Uterus (tissue), 3 donors: ENCODE measurements at regions not wholly inside any gene's neighbourhood (a gene's known extent, or its start where the extent isn't known, plus 50 kb on each side); places are given as distances from the start of the nearest gene placed in this dataset.
A peak's percentile ranks its signal among the peaks of the same experiment; 100 is the strongest.

Source experiments
- DNase-seq, 2 donors: peaks; one replicate each; pipeline ENCODE4 v3.0.0-alpha.2; 2019 to 2020
- H3K27ac ChIP-seq, 2 donors: fragments of 200-600 bp; sonication (generic); 1 replicate in 1 of 2; 2 replicates in 1 of 2; pipeline ENCODE4 v1.5.1; 2016 to 2018
- H3K27me3 ChIP-seq, 2 donors: fragments of 200-600 bp; sonication (generic); one replicate each; pipeline ENCODE4 v1.5.1; 2018 to 2019; ENCODE audit warnings: control low read depth in 1 of 2
- H3K36me3 ChIP-seq, 2 donors: fragments of 200-600 bp; sonication (generic); one replicate each; pipeline ENCODE4 v1.5.1; 2019; ENCODE audit warnings: control low read depth in 1 of 2
- H3K4me1 ChIP-seq, 2 donors: fragments of 200-600 bp; sonication (generic); one replicate each; pipeline ENCODE4 v1.5.1; 2018 to 2019; ENCODE audit warnings: control low read depth in 1 of 2
- H3K4me3 ChIP-seq, 2 donors: fragments of 200-600 bp; sonication (generic); 1 replicate in 1 of 2; 2 replicates in 1 of 2; pipeline ENCODE4 v1.5.1; 2018 to 2019; ENCODE audit warnings: mild to moderate bottlenecking in 1 of 2
- H3K9me3 ChIP-seq, 2 donors: fragments of 200-600 bp; sonication (generic); one replicate each; pipeline ENCODE4 v1.5.1; 2019; ENCODE audit warnings: control low read depth in 1 of 2
- CTCF ChIP-seq, 4 experiments: fragments of 200-600 bp in 2 of 4; fragments of 450-650 bp in 2 of 4; sonication (generic) in 2 of 4; IDR thresholded peaks; one replicate each; pipeline ENCODE4 v1.5.1; 2016 to 2019; ENCODE audit warnings: antibody characterized with exemption in 4 of 4, mild to moderate bottlenecking in 2 of 4, moderate library complexity in 1 of 4
- POLR2A ChIP-seq, 2 donors: fragments of 450-650 bp; IDR thresholded peaks; one replicate each; pipeline ENCODE4 v1.6.1; 2016; ENCODE audit warnings: antibody characterized with exemption in 2 of 2, mild to moderate bottlenecking in 1 of 2, moderate library complexity in 1 of 2
- intact Hi-C: fragments of 100-400 bp; cut with DNase I; formaldehyde crosslinking; loops from one replicate; pipeline ENCODE4 v1.15.1; 2023; ENCODE audit warnings: low total_unique reads
- donor health status: DM: yes; HTN: yes; CAD: no.

- DNase-seq, result no peak
- intact Hi-C loops, result no loop called here
- H3K36me3 ChIP-seq, result no peaks in the 10 kb centered on the region
- no peak overlapping the region for H3K4me3 ChIP-seq
- H3K4me1 ChIP-seq, result peaks cover 0 to 13% of the 10 kb centered on the region in 2 donors
- no peaks in the 10 kb centered on the region for H3K9me3 ChIP-seq
- H3K27me3 ChIP-seq, result no peaks in the 10 kb centered on the region
- H3K27ac ChIP-seq, result peak overlapping the region in 1 of 2 donors; percentile 22
- TF ChIP-seq CTCF (IDR thresholded peaks at IDR 0.05), result no peak
- TF ChIP-seq POLR2A (IDR thresholded peaks at IDR 0.05), result no peak
Measured at GRCh38 chr9:110142868-110143481, 65.0 kb downstream of the C9orf152 start.

GRCh38 chr9:110143485-110143884 lies 64.5 kb downstream of the C9orf152 start:
- Histone ChIP-seq H3K9me3 (no peaks in the 10 kb centered on the region), H3K36me3 (no peaks in the 10 kb centered on the region), H3K27me3 (no peaks in the 10 kb centered on the region), H3K4me3 (no peak overlapping the region), H3K27ac (peak overlapping the region in 1 of 2 donors; percentile 22), H3K4me1 (peaks cover 0 to 13% of the 10 kb centered on the region in 2 donors)
- no peak for DNase-seq
- no peak for TF ChIP-seq POLR2A (IDR thresholded peaks at IDR 0.05)
- no peak for TF ChIP-seq CTCF (IDR thresholded peaks at IDR 0.05)
- intact Hi-C loops, result no loop called here

GRCh38 chr9:110143950-110144545 lies 63.9 kb downstream of the C9orf152 start:
- intact Hi-C loops, result no loop called here
- peak overlapping the region in 1 of 2 donors; percentile 22 for H3K27ac ChIP-seq
- no peak for DNase-seq
- H3K4me1 ChIP-seq, result peaks cover 0 to 13% of the 10 kb centered on the region in 2 donors
- H3K4me3 ChIP-seq, result no peak overlapping the region
- H3K9me3 ChIP-seq, result no peaks in the 10 kb centered on the region
- no peaks in the 10 kb centered on the region for H3K27me3 ChIP-seq
- TF ChIP-seq POLR2A (IDR thresholded peaks at IDR 0.05) (no peak), CTCF (IDR thresholded peaks at IDR 0.05) (no peak)
- no peaks in the 10 kb centered on the region for H3K36me3 ChIP-seq

- H3K4me1 ChIP-seq, result peaks cover 0 to 5% of the 10 kb centered on the region in 2 donors
- no peak overlapping the region for H3K4me3 ChIP-seq
- no peak for DNase-seq
- H3K27me3 ChIP-seq, result no peaks in the 10 kb centered on the region
- no peak overlapping the region for H3K27ac ChIP-seq
- TF ChIP-seq POLR2A (IDR thresholded peaks at IDR 0.05) (no peak), CTCF (IDR thresholded peaks at IDR 0.05) (no peak)
- no peaks in the 10 kb centered on the region for H3K36me3 ChIP-seq
- intact Hi-C loops, result no loop called here
- no peaks in the 10 kb centered on the region for H3K9me3 ChIP-seq
Measured at GRCh38 chr9:110146373-110146772, 61.6 kb downstream of the C9orf152 start.

GRCh38 chr9:110148384-110148783 lies 59.6 kb downstream of the C9orf152 start:
- DNase-seq, result no peak
- TF ChIP-seq CTCF (IDR thresholded peaks at IDR 0.05), result no peak
- TF ChIP-seq POLR2A (IDR thresholded peaks at IDR 0.05), result no peak
- intact Hi-C loops, result no loop called here
- Histone ChIP-seq H3K27ac (peak overlapping the region; percentile 10 to 62), H3K4me3 (no peak overlapping the region), H3K4me1 (peaks cover 0 to 7% of the 10 kb centered on the region in 2 donors), H3K36me3 (no peaks in the 10 kb centered on the region), H3K27me3 (no peaks in the 10 kb centered on the region), H3K9me3 (no peaks in the 10 kb centered on the region)
